ENCODE measurements at regions not wholly inside any gene's neighbourhood (a gene's known extent, or its start where the extent isn't known, plus 50 kb on each side); places are given as distances from the start of the nearest gene placed in this dataset.
A peak's percentile ranks its signal among the peaks of the same experiment; 100 is the strongest.

- no peaks in the 10 kb centered on the region for H3K36me3 ChIP-seq (ENCODE audit: control insufficient read depth, insufficient read depth, low read length)
- no peak for TF ChIP-seq CTCF (IDR thresholded peaks at IDR 0.05; ENCODE audit: insufficient read depth, low read length, poor library complexity, severe bottlenecking)
- H3K4me3 ChIP-seq (replicated peaks; ENCODE audit: low read depth, low read length), result no peak overlapping the region
- DNase-seq (ENCODE audit: extremely low read depth, insufficient read length), result no peak
- no peaks in the 10 kb centered on the region for H3K27me3 ChIP-seq (replicated peaks; ENCODE audit: control insufficient read depth, insufficient read depth, low read length)
These were observed 233.8 kb upstream of the LDB2 start for GRCh38 chr4:17132226-17132625.

- Histone ChIP-seq H3K36me3 (ENCODE audit: control insufficient read depth, insufficient read depth, low read length) (no peaks in the 10 kb centered on the region), H3K4me3 (replicated peaks; ENCODE audit: low read depth, low read length) (no peak overlapping the region), H3K27me3 (replicated peaks; ENCODE audit: control insufficient read depth, insufficient read depth, low read length) (no peaks in the 10 kb centered on the region)
- no peak for TF ChIP-seq CTCF (IDR thresholded peaks at IDR 0.05; ENCODE audit: insufficient read depth, low read length, poor library complexity, severe bottlenecking)
- no peak for DNase-seq (ENCODE audit: extremely low read depth, insufficient read length)
These were observed 229.8 kb upstream of the LDB2 start for GRCh38 chr4:17128268-17128667.

- DNase-seq (ENCODE audit: extremely low read depth, insufficient read length), result no peak
- no peak for TF ChIP-seq CTCF (IDR thresholded peaks at IDR 0.05; ENCODE audit: insufficient read depth, low read length, poor library complexity, severe bottlenecking)
- no peaks in the 10 kb centered on the region for H3K36me3 ChIP-seq (ENCODE audit: control insufficient read depth, insufficient read depth, low read length)
- no peak overlapping the region for H3K4me3 ChIP-seq (replicated peaks; ENCODE audit: low read depth, low read length)
- H3K27me3 ChIP-seq (replicated peaks; ENCODE audit: control insufficient read depth, insufficient read depth, low read length), result no peaks in the 10 kb centered on the region
These were observed 228.0 kb upstream of the LDB2 start for GRCh38 chr4:17126321-17126966.

- no peak overlapping the region for H3K4me3 ChIP-seq (replicated peaks; ENCODE audit: low read depth, low read length)
- H3K27me3 ChIP-seq (replicated peaks; ENCODE audit: control insufficient read depth, insufficient read depth, low read length), result no peaks in the 10 kb centered on the region
- TF ChIP-seq CTCF (IDR thresholded peaks at IDR 0.05; ENCODE audit: insufficient read depth, low read length, poor library complexity, severe bottlenecking), result peak; percentile 18
- H3K36me3 ChIP-seq (ENCODE audit: control insufficient read depth, insufficient read depth, low read length), result no peaks in the 10 kb centered on the region
- DNase-seq (ENCODE audit: extremely low read depth, insufficient read length), result no peak
These were observed 226.3 kb upstream of the LDB2 start for GRCh38 chr4:17124767-17125166.

- H3K4me3 ChIP-seq (replicated peaks; ENCODE audit: low read depth, low read length), result no peak overlapping the region
- H3K36me3 ChIP-seq (ENCODE audit: control insufficient read depth, insufficient read depth, low read length), result no peaks in the 10 kb centered on the region
- TF ChIP-seq CTCF (IDR thresholded peaks at IDR 0.05; ENCODE audit: insufficient read depth, low read length, poor library complexity, severe bottlenecking), result no peak
- no peaks in the 10 kb centered on the region for H3K27me3 ChIP-seq (replicated peaks; ENCODE audit: control insufficient read depth, insufficient read depth, low read length)
- no peak for DNase-seq (ENCODE audit: extremely low read depth, insufficient read length)
These were observed 222.3 kb upstream of the LDB2 start for GRCh38 chr4:17120761-17121160.

- Histone ChIP-seq H3K27me3 (replicated peaks; ENCODE audit: control insufficient read depth, insufficient read depth, low read length) (no peaks in the 10 kb centered on the region), H3K36me3 (ENCODE audit: control insufficient read depth, insufficient read depth, low read length) (no peaks in the 10 kb centered on the region), H3K4me3 (replicated peaks; ENCODE audit: low read depth, low read length) (no peak overlapping the region)
- DNase-seq (ENCODE audit: extremely low read depth, insufficient read length), result no peak
- TF ChIP-seq CTCF (IDR thresholded peaks at IDR 0.05; ENCODE audit: insufficient read depth, low read length, poor library complexity, severe bottlenecking), result no peak
These were observed 219.3 kb upstream of the LDB2 start for GRCh38 chr4:17117746-17118145.
